ENCODE measurements at regions not wholly inside any gene's neighbourhood (a gene's known extent, or its start where the extent isn't known, plus 50 kb on each side); places are given as distances from the start of the nearest gene placed in this dataset.

DNA sequence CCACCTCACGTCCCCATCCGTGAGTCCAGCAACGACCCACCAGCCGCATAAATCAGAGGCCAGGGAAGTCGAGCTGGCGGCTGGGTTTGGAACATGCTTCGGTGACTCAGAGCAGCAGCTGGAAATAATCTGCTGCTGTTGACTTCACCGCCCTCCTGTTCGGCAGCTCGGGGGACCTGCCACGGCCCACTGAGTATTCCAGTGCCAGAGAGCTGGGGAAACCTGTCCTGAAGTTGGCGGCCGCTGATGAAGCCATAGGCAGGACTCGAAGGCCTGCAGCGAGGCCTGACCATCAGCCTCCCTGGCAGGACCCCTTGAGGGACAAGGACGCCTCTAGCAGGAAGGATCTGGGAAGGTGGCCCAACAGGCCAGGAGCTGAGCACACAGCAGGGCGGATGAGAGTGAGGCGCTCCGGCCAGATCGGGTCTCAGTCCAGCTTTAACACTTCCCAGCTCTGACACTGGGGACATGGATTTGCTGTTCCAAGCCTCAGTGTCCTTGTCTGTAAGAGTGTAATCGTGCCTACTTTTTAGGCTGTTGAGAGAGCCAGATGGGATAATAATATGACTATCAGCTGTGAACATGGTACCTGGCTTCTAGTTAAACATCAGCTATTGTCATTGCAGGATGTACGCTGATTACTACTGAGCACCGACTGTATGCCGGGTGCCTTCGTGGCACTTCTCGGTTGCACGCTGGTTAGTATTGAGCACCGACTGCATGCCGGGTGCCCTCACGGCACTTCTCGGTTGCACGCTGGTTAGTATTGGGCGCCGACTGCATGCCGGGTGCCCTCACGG lies 50.4 kb upstream of the CIBAR2 start (continued):
- TF ChIP-seq GRHL1 (CRISPR knock-in tag; conservative IDR thresholded peaks at IDR 0.05) (no peak), SNRNP70 (IDR thresholded peaks at IDR 0.05; ENCODE audit: low read depth, low read length) (no peak), KLF11 (CRISPR knock-in tag; IDR thresholded peaks at IDR 0.05) (no peak), PHF8 (CRISPR knock-in tag; IDR thresholded peaks at IDR 0.05) (peak; percentile 27; the same call in 1 of the 2 replicates), ZFP82 (CRISPR knock-in tag; IDR thresholded peaks at IDR 0.05; ENCODE audit: borderline replicate concordance) (no peak), ZNF282 (IDR thresholded peaks at IDR 0.05; ENCODE audit: partially characterized antibody) (no peak), LRRFIP1 (CRISPR knock-in tag; conservative IDR thresholded peaks at IDR 0.05) (no peak), ZFP90 (CRISPR knock-in tag; IDR thresholded peaks at IDR 0.05; ENCODE audit: borderline replicate concordance) (no peak), ZFAT (CRISPR knock-in tag; conservative IDR thresholded peaks at IDR 0.05) (no peak), ASH2L (IDR thresholded peaks at IDR 0.05; ENCODE audit: insufficient read length, low read depth, low read length) (peak; percentile 29), SKI (IDR thresholded peaks at IDR 0.05; ENCODE audit: partially characterized antibody) (no peak)
- TF ChIP-seq, protein P1, sequence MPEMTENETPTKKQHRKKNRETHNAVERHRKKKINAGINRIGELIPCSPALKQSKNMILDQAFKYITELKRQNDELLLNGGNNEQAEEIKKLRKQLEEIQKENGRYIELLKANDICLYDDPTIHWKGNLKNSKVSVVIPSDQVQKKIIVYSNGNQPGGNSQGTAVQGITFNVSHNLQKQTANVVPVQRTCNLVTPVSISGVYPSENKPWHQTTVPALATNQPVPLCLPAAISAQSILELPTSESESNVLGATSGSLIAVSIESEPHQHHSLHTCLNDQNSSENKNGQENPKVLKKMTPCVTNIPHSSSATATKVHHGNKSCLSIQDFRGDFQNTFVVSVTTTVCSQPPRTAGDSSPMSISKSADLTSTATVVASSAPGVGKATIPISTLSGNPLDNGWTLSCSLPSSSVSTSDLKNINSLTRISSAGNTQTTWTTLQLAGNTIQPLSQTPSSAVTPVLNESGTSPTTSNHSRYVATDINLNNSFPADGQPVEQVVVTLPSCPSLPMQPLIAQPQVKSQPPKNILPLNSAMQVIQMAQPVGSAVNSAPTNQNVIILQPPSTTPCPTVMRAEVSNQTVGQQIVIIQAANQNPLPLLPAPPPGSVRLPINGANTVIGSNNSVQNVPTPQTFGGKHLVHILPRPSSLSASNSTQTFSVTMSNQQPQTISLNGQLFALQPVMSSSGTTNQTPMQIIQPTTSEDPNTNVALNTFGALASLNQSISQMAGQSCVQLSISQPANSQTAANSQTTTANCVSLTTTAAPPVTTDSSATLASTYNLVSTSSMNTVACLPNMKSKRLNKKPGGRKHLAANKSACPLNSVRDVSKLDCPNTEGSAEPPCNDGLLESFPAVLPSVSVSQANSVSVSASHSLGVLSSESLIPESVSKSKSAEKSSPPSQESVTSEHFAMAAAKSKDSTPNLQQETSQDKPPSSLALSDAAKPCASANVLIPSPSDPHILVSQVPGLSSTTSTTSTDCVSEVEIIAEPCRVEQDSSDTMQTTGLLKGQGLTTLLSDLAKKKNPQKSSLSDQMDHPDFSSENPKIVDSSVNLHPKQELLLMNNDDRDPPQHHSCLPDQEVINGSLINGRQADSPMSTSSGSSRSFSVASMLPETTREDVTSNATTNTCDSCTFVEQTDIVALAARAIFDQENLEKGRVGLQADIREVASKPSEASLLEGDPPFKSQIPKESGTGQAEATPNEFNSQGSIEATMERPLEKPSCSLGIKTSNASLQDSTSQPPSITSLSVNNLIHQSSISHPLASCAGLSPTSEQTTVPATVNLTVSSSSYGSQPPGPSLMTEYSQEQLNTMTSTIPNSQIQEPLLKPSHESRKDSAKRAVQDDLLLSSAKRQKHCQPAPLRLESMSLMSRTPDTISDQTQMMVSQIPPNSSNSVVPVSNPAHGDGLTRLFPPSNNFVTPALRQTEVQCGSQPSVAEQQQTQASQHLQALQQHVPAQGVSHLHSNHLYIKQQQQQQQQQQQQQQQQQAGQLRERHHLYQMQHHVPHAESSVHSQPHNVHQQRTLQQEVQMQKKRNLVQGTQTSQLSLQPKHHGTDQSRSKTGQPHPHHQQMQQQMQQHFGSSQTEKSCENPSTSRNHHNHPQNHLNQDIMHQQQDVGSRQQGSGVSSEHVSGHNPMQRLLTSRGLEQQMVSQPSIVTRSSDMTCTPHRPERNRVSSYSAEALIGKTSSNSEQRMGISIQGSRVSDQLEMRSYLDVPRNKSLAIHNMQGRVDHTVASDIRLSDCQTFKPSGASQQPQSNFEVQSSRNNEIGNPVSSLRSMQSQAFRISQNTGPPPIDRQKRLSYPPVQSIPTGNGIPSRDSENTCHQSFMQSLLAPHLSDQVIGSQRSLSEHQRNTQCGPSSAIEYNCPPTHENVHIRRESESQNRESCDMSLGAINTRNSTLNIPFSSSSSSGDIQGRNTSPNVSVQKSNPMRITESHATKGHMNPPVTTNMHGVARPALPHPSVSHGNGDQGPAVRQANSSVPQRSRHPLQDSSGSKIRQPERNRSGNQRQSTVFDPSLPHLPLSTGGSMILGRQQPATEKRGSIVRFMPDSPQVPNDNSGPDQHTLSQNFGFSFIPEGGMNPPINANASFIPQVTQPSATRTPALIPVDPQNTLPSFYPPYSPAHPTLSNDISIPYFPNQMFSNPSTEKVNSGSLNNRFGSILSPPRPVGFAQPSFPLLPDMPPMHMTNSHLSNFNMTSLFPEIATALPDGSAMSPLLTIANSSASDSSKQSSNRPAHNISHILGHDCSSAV (CRISPR knock-in tag; IDR thresholded peaks at IDR 0.05; ENCODE audit: borderline replicate concordance): no peak
- TF ChIP-seq, protein P2, sequence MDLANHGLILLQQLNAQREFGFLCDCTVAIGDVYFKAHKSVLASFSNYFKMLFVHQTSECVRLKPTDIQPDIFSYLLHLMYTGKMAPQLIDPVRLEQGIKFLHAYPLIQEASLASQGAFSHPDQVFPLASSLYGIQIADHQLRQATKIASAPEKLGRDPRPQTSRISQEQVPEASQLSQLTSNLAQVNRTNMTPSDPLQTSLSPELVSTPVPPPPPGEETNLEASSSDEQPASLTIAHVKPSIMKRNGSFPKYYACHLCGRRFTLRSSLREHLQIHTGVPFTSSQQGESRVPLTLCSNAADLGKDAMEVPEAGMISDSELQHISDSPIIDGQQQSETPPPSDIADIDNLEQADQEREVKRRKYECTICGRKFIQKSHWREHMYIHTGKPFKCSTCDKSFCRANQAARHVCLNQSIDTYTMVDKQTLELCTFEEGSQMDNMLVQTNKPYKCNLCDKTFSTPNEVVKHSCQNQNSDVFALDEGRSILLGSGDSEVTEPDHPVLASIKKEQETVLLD (CRISPR knock-in tag; IDR thresholded peaks at IDR 0.05; ENCODE audit: low read depth): no peak
- TF ChIP-seq, protein P3, sequence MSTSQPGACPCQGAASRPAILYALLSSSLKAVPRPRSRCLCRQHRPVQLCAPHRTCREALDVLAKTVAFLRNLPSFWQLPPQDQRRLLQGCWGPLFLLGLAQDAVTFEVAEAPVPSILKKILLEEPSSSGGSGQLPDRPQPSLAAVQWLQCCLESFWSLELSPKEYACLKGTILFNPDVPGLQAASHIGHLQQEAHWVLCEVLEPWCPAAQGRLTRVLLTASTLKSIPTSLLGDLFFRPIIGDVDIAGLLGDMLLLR (CRISPR knock-in tag; IDR thresholded peaks at IDR 0.05): no peak
